ENCODE measurements at regions not wholly inside any gene's neighbourhood (a gene's known extent, or its start where the extent isn't known, plus 50 kb on each side); places are given as distances from the start of the nearest gene placed in this dataset.

DNA sequence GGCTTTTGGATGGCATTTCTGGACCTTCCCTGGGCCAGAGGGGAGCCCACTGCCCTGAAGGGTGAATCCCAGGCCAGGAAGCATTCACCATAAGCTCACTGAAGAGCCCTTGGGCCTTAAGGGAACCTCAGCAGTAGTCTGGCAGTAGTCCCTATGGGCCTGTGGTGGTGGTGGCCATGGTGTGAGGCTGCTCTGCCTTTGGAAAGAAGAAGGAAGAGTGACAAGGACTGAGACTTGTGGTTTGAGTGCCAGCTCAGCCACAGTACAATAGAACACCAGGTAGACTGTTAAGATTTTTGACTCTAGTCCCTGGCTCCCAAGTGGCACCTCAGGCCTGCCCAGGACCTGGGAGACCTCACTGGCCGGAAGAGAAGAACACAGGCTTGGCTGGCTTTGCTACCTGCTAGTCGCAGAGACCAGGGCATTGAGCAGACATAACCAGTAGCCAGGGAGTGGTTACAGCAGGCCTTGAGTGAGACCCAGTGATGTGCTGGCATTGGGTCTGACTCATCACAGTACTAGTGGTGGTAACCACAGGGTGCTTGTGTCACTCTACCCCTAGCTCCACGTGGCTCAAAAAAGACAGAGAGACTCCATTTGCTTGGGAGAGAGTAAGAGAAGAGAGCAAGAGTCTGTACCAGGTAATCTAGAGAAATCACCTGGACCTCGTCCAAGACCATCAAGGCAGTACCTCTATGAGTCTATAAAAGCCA, 259.8 kb upstream of the BLID start:
- TF ChIP-seq CTCF (IDR thresholded peaks at IDR 0.05 in 8 of 11, conservative IDR thresholded peaks at IDR 0.05 in 3 of 11) (no peak), POLR2AphosphoS5 (IDR thresholded peaks at IDR 0.05) (no peak)
